Peyer's patch (tissue), 4 donors: ENCODE measurements at regions not wholly inside any gene's neighbourhood (a gene's known extent, or its start where the extent isn't known, plus 50 kb on each side); places are given as distances from the start of the nearest gene placed in this dataset.

ENCODE experiments used
- POLR2A ChIP-seq, 2 donors: fragments of 450-650 bp; IDR thresholded peaks; one replicate each; pipeline ENCODE4 v1.5.1; 2017; ENCODE audit warnings: antibody characterized with exemption in 2 of 2, mild to moderate bottlenecking in 2 of 2, moderate library complexity in 2 of 2
- TF ChIP-seq, protein P1 (sequence below), 6 experiments: fragments of 450-650 bp in 4 of 6; fragments of 200-600 bp in 2 of 6; sonication (generic) in 1 of 6; IDR thresholded peaks; one replicate each; pipeline ENCODE4 v1.5.1; 2017 to 2019; ENCODE audit warnings: antibody characterized with exemption in 6 of 6, mild to moderate bottlenecking in 3 of 6, moderate library complexity in 1 of 6

DNA sequence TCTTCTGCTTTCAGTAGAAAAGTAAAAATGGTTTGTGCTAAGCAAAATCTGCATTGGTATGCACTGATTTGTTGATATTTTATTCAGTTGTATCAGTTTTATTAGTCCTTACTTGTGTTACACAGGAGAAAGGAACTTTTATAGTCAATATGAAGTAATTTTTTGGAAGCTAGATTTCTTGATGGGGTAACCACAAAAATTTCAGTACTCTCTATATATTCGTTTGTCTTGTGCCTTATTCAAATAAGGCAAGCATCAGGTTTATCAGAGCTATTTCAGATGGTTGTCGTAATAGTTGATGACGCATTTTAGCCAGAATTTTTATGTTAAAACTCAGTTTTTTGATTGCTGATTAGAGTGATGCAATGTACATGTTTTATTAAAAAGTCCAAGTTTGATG, 50.7 kb upstream of the NIPA1 start:
- TF ChIP-seq, protein P1, sequence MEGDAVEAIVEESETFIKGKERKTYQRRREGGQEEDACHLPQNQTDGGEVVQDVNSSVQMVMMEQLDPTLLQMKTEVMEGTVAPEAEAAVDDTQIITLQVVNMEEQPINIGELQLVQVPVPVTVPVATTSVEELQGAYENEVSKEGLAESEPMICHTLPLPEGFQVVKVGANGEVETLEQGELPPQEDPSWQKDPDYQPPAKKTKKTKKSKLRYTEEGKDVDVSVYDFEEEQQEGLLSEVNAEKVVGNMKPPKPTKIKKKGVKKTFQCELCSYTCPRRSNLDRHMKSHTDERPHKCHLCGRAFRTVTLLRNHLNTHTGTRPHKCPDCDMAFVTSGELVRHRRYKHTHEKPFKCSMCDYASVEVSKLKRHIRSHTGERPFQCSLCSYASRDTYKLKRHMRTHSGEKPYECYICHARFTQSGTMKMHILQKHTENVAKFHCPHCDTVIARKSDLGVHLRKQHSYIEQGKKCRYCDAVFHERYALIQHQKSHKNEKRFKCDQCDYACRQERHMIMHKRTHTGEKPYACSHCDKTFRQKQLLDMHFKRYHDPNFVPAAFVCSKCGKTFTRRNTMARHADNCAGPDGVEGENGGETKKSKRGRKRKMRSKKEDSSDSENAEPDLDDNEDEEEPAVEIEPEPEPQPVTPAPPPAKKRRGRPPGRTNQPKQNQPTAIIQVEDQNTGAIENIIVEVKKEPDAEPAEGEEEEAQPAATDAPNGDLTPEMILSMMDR (IDR thresholded peaks at IDR 0.05) = no peak
- TF ChIP-seq POLR2A (IDR thresholded peaks at IDR 0.05) = no peak
